K562 (cell line): ENCODE measurements at regions not wholly inside any gene's neighbourhood (a gene's known extent, or its start where the extent isn't known, plus 50 kb on each side); places are given as distances from the start of the nearest gene placed in this dataset.

ENCODE experiments used
- ATF2 ChIP-seq: sonication (generic); formaldehyde crosslinking; IDR thresholded peaks from 2 replicates; pipeline ENCODE4 v1.8.1; 2022; ENCODE audit warnings: missing genetic modification reagents
- ERF ChIP-seq: fragments of 450-650 bp; formaldehyde crosslinking; IDR thresholded peaks from 2 replicates; pipeline ENCODE4 v1.4.0; 2020; ENCODE audit warnings: mild to moderate bottlenecking, mixed read lengths
- MEF2A ChIP-seq: IDR thresholded peaks from 2 replicates; pipeline ENCODE4 v1.6.1; 2011; ENCODE audit warnings: low read depth, mild to moderate bottlenecking, low read length, moderate library complexity; ENCODE audit not compliant: control insufficient read depth
- MTA3 ChIP-seq: fragments of 450-650 bp; formaldehyde crosslinking; IDR thresholded peaks from 2 replicates; pipeline ENCODE4 v1.6.1; 2017; ENCODE audit warnings: mild to moderate bottlenecking, borderline replicate concordance
- POLR2AphosphoS5 ChIP-seq: IDR thresholded peaks from 2 replicates; pipeline ENCODE4 v1.6.1; 2011; ENCODE audit warnings: mild to moderate bottlenecking, low read depth, low read length, moderate library complexity; ENCODE audit not compliant: control insufficient read depth, insufficient read depth
- ZNF76 ChIP-seq: fragments of 250-450 bp; sonication (Bioruptor Pico); IDR thresholded peaks from 2 replicates; pipeline ENCODE4 v1.4.0; 2020; ENCODE audit warnings: mild to moderate bottlenecking, moderate library complexity, borderline replicate concordance

DNA sequence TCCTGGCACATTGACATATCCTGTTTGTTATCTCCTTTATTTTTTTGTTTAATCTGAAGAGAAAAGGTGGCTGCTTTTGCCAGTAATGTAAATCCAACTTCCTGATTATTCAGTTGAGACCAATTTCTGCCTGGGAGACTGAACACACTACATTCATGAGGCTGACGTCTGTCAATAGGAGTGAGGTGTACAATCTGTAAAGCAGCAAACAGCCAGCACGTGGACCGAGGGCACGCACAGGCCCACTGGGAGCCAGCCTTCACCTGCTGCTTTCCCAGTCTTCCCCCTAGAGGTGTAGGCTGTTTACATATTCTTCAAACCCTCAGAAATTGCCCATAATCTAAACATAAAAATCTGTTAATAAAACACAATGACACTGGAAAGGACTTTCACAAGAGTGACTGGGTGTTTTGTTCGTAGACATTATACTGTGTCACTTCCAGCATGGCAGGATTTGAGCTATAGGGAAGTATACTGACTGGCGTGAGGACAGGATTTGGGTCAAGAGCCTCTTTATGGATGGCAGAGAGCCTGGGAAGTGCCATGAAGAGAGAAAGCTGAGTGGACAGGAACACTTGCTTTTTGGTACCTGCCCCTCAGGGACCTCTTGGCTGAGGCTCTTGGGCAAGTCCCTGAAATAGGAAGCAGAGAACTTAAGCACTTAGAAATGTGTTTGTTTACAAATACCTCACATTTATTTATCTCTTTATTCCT, 552.9 kb upstream of the CAMK1G start:
- TF ChIP-seq ZNF76 (CRISPR knock-in tag) (no peak), MTA3 (no peak), POLR2AphosphoS5 (no peak), ATF2 (CRISPR knock-in tag) (no peak), ERF (no peak), MEF2A (no peak)
